ENCODE measurements at regions not wholly inside any gene's neighbourhood (a gene's known extent, or its start where the extent isn't known, plus 50 kb on each side); places are given as distances from the start of the nearest gene placed in this dataset.

DNA sequence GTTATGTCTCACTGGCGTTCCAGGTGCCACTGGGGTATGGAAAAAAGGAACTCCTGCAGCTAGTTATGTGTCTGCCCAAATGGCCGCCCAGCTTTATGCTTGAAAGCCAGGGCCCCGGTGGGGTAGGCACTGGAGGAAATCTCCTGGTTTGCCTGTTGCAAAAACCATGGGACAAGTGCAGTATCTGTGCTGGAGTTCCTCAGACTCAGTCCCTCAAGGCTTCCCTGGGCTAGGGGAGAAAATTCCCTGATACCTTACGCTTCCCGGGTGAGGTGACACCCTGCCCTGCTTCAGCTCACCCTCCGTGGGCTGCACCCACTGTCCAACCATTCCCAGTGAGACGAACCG lies 90.3 kb upstream of the CDK6 start:
- TF ChIP-seq, protein P1, sequence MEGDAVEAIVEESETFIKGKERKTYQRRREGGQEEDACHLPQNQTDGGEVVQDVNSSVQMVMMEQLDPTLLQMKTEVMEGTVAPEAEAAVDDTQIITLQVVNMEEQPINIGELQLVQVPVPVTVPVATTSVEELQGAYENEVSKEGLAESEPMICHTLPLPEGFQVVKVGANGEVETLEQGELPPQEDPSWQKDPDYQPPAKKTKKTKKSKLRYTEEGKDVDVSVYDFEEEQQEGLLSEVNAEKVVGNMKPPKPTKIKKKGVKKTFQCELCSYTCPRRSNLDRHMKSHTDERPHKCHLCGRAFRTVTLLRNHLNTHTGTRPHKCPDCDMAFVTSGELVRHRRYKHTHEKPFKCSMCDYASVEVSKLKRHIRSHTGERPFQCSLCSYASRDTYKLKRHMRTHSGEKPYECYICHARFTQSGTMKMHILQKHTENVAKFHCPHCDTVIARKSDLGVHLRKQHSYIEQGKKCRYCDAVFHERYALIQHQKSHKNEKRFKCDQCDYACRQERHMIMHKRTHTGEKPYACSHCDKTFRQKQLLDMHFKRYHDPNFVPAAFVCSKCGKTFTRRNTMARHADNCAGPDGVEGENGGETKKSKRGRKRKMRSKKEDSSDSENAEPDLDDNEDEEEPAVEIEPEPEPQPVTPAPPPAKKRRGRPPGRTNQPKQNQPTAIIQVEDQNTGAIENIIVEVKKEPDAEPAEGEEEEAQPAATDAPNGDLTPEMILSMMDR (IDR thresholded peaks at IDR 0.05), result no peak
- no peak for TF ChIP-seq POLR2A (IDR thresholded peaks at IDR 0.05)
